Neural crest cell (in vitro differentiated cells): ENCODE measurements at regions not wholly inside any gene's neighbourhood (a gene's known extent, or its start where the extent isn't known, plus 50 kb on each side); places are given as distances from the start of the nearest gene placed in this dataset.

Experiments
- DNase-seq: peaks from one replicate; pipeline ENCODE4 v3.0.0; 2021; ENCODE audit warnings: low read depth, mixed read lengths, low spot score
- H3K27ac Mint-ChIP-seq: one replicate; pipeline ENCODE4 v1.8.0; 2021; ENCODE audit warnings: mild to moderate bottlenecking, mixed read lengths; ENCODE audit not compliant: unreplicated experiment
- H3K27me3 Mint-ChIP-seq: 2 replicates; pipeline ENCODE4 v1.8.0; 2021; ENCODE audit warnings: low read depth, mild to moderate bottlenecking, mixed read lengths
- H3K36me3 Mint-ChIP-seq: 2 replicates; pipeline ENCODE4 v1.8.0; 2021; ENCODE audit warnings: low read depth, mild to moderate bottlenecking, mixed read lengths
- H3K4me1 Mint-ChIP-seq: 2 replicates; pipeline ENCODE4 v1.8.0; 2021; ENCODE audit warnings: mixed read lengths
- H3K4me3 Mint-ChIP-seq: one replicate; pipeline ENCODE4 v1.8.0; 2021; ENCODE audit warnings: mild to moderate bottlenecking, mixed read lengths
- H3K9me3 Mint-ChIP-seq: 2 replicates; pipeline ENCODE4 v1.8.0; 2021; ENCODE audit warnings: mixed read lengths
- TF ChIP-seq, protein P1 (sequence below): fragments of 200-600 bp; sonication (generic); conservative IDR thresholded peaks from 2 replicates; pipeline ENCODE4 v1.5.0; 2021; ENCODE audit warnings: antibody characterized with exemption, mild to moderate bottlenecking

DNA sequence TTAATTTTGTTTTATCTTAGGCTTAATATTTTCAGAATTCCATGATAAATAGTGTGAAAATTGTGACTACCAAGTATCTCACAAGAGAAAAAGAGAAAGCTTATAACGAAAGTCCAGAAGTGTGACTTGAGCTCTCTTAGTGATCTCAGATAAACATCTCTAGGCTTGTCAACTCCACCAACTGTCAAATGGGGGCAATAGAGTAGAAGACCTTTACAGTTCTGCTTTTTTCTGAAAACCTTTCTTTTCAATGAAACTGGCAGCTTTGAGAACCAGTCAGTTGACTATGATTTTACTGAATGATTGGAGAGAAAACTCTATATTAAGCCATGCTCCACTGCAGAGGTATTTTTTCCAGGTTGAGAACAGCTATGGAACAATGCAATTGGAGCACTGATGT, 119.2 kb upstream of the TP63 start:
- peaks cover 2% of the 10 kb centered on the region for H3K9me3 Mint-ChIP-seq
- no peak overlapping the region for H3K4me3 Mint-ChIP-seq
- no peak overlapping the region for H3K27ac Mint-ChIP-seq
- no peak for DNase-seq
- H3K36me3 Mint-ChIP-seq = no peaks in the 10 kb centered on the region
- TF ChIP-seq, protein P1, sequence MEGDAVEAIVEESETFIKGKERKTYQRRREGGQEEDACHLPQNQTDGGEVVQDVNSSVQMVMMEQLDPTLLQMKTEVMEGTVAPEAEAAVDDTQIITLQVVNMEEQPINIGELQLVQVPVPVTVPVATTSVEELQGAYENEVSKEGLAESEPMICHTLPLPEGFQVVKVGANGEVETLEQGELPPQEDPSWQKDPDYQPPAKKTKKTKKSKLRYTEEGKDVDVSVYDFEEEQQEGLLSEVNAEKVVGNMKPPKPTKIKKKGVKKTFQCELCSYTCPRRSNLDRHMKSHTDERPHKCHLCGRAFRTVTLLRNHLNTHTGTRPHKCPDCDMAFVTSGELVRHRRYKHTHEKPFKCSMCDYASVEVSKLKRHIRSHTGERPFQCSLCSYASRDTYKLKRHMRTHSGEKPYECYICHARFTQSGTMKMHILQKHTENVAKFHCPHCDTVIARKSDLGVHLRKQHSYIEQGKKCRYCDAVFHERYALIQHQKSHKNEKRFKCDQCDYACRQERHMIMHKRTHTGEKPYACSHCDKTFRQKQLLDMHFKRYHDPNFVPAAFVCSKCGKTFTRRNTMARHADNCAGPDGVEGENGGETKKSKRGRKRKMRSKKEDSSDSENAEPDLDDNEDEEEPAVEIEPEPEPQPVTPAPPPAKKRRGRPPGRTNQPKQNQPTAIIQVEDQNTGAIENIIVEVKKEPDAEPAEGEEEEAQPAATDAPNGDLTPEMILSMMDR = no peak
- H3K4me1 Mint-ChIP-seq = peaks cover 22% of the 10 kb centered on the region
- H3K27me3 Mint-ChIP-seq = no peaks in the 10 kb centered on the region

DNA sequence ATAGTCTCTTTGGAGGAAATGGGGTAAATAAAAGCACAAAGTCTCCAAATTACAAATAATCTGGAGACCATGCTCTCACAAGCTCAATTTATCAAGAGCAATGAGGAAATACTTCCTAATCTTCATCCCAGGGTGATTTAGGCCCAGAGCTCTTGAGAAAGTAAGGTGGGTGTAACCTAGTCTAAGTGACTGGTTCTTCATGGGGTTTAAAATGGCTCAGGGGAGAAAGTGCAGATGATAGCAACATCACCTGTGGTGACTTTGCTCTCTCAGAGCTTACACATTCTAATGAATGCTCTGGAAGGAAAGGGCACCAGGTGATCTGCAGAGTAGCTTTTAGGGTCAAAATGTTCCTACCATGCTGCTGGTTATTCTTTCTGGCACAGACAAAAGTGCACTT, 118.4 kb upstream of the TP63 start:
- Mint-ChIP-seq H3K4me1 (peaks cover 22% of the 10 kb centered on the region), H3K4me3 (no peak overlapping the region), H3K27me3 (no peaks in the 10 kb centered on the region), H3K27ac (no peak overlapping the region), H3K9me3 (peaks cover 2% of the 10 kb centered on the region), H3K36me3 (no peaks in the 10 kb centered on the region)
- TF ChIP-seq, protein P1 = no peak
- no peak for DNase-seq

DNA sequence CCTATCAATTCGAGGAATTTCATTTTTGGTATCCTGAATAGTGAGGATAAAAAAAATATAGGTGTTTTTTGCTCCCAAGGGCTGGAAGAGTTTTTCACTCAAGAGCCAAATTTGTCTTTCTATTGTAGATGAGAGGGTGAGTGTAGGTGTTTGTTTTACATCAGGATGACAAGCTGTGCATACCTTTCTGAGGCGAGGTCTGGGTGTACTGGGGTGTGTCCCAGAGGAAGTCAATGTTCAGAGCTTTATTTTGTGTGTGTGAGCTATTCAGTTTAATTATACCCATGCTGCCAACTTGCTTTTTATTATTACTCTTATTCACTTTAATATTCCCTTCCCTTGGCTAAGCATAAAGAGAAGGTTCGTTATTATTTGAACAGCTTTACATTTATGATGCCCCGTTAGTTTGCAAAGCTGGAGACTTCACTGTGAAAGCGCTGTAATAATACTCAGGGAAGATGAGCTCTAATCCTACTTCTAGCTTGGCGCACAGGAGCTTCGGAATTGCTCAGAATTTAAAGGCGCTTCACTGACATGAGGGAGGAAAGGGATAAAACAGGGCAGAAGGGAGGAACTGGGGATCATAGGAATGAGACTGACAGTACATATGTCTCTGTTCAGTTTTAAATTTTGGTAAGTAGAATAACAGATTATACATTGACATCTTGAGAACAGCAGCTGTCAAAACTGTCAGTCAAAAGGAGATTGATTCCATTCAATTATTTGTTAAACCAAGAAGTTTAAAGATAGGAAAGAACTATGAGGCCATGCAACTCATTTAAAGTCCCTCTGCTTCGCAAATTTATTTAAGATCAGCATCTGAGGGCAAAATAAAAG, 117.7 kb upstream of the TP63 start:
- Mint-ChIP-seq H3K27ac (no peak overlapping the region), H3K36me3 (no peaks in the 10 kb centered on the region), H3K4me1 (peaks cover 16% of the 10 kb centered on the region), H3K4me3 (no peak overlapping the region), H3K9me3 (peaks cover 7% of the 10 kb centered on the region), H3K27me3 (no peaks in the 10 kb centered on the region)
- TF ChIP-seq, protein P1 = no peak
- no peak for DNase-seq

GRCh38 chr3:189516039-189516438, 115.2 kb upstream of the TP63 start:
- TF ChIP-seq, protein P1 = no peak
- Mint-ChIP-seq H3K9me3 (peaks cover 16% of the 10 kb centered on the region), H3K27ac (no peak overlapping the region)

DNA sequence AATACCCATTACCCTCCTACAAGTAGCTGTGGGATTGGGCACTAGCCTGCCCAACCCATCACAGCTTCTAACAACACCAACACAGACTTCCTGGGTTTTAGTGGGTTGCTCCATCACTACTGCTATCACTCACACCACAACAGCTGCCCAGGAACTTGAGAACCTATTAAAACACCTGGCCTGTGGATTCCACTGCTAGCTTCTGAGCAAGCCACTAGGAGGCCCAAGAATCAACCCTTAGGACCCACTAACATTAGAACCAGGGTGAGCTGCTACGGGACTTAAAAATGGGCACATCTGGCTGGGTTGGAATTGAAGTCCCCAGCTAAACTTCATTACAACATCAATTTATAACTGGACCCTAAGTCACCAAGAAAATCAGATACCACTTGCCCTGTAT, 113.2 kb upstream of the TP63 start:
- Mint-ChIP-seq H3K27ac (no peak overlapping the region), H3K36me3 (peaks cover 6% of the 10 kb centered on the region), H3K27me3 (peaks cover 2% of the 10 kb centered on the region), H3K9me3 (peaks cover 19% of the 10 kb centered on the region), H3K4me3 (no peak overlapping the region), H3K4me1 (no peaks in the 10 kb centered on the region)
- TF ChIP-seq, protein P1 = no peak
- no peak for DNase-seq

More at GRCh38 chr3:189516039-189516438, 115.2 kb upstream of the TP63 start:
- H3K36me3 Mint-ChIP-seq = peaks cover 2% of the 10 kb centered on the region
- DNase-seq = no peak
- no peaks in the 10 kb centered on the region for H3K27me3 Mint-ChIP-seq
- H3K4me3 Mint-ChIP-seq = no peak overlapping the region
- H3K4me1 Mint-ChIP-seq = no peaks in the 10 kb centered on the region
